ENCODE measurements at regions not wholly inside any gene's neighbourhood (a gene's known extent, or its start where the extent isn't known, plus 50 kb on each side); places are given as distances from the start of the nearest gene placed in this dataset.

- no peaks in the 10 kb centered on the region for H3K4me1 ChIP-seq
- intact Hi-C loops (cut with DNase I) = no loop called here
- H3K27ac ChIP-seq = no peak overlapping the region
- DNase-seq (no peak), ATAC-seq (no peak)
- no peaks in the 10 kb centered on the region for H3K36me3 ChIP-seq
- H3K27me3 ChIP-seq (ENCODE audit: low read depth) = peaks cover 7% of the 10 kb centered on the region
- peaks cover 7% of the 10 kb centered on the region for H3K9me3 ChIP-seq
- no peak overlapping the region for H3K4me3 ChIP-seq
- no peak for TF ChIP-seq CTCF (IDR thresholded peaks at IDR 0.05)
Measured at GRCh38 chr15:69740684-69741083, 288.1 kb downstream of the RPLP1 start.

GRCh38 chr15:69742361-69742760 is 289.7 kb downstream of the RPLP1 start:
- H3K27ac ChIP-seq = no peak overlapping the region
- no peaks in the 10 kb centered on the region for H3K4me1 ChIP-seq
- peaks cover 7% of the 10 kb centered on the region for H3K9me3 ChIP-seq
- peaks cover 8% of the 10 kb centered on the region for H3K27me3 ChIP-seq (ENCODE audit: low read depth)
- H3K36me3 ChIP-seq = no peaks in the 10 kb centered on the region
- intact Hi-C loops (cut with DNase I) = no loop called here
- H3K4me3 ChIP-seq = no peak overlapping the region
- no peak for DNase-seq
- TF ChIP-seq CTCF (IDR thresholded peaks at IDR 0.05) = no peak
- no peak for ATAC-seq

DNA sequence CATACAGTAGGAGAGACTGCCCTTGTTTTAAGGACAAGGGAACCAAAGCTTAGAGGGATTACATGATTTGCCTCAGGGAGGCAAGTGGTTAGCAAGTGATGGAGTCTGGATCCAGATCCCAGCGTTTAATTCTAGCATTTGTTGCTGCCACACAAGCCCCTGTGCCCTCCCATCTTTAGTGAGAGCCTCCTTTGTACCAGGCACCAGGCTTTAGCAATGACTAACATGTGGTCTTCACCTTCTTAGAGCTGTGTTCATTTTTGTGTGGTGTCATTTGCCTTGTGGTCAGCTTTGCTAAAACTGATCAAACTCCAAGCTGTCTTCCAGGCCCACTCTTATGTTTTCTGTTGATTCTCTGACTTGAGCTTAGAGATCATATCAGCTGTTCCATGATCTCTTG is 290.5 kb downstream of the RPLP1 start:
- H3K9me3 ChIP-seq = peaks cover 7% of the 10 kb centered on the region

DNA sequence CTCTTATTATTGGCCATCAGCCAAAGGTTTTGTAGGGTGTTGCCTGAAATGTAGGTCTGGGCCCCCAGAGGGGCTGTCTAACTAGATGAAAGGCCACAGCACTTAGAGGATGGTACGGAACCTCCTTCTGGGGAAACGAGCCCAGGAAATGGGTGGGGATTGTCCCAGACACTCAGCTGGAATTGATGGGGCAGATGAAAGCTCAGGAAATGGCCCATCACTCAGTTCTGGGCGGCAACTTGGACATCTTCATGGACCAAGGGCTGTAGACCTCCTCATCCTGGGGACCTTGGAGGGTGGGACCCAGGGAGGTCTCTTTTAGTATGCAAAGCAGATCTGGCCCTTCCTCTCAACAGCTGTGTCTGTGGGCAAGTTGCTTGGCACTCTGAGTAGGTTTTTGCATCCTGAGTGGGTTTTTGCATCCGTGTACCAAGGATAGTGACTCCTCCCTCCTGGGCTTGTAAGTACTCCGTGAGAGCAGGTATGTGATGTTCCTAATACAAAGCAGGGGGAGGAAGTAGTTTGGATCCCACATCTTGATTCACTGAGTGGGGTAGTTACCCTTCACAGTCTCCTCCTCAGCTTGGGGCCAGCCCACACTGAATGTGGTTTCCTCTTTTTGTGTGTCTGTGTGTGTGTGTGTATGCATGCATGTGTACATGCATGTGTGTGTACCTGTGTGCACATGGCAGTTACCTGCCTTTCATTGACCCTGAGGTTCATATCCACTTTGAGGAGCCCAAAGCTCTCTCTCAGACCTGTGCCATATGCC is 292.0 kb downstream of the RPLP1 start:
- H3K4me1 ChIP-seq = no peaks in the 10 kb centered on the region
- H3K36me3 ChIP-seq = no peaks in the 10 kb centered on the region
- no peak for DNase-seq
- ATAC-seq = no peak
- H3K4me3 ChIP-seq = no peak overlapping the region
- H3K27ac ChIP-seq = no peak overlapping the region
- H3K9me3 ChIP-seq = peaks cover 7% of the 10 kb centered on the region
- intact Hi-C loops (cut with DNase I) = no loop called here
- H3K27me3 ChIP-seq (ENCODE audit: low read depth) = peaks cover 8% of the 10 kb centered on the region
- TF ChIP-seq CTCF (IDR thresholded peaks at IDR 0.05) = no peak

More for the DNA sequence above, 290.5 kb downstream of the RPLP1 start:
- TF ChIP-seq CTCF (IDR thresholded peaks at IDR 0.05) = no peak
- Histone ChIP-seq H3K4me1 (no peaks in the 10 kb centered on the region), H3K4me3 (no peak overlapping the region), H3K27me3 (ENCODE audit: low read depth) (peaks cover 8% of the 10 kb centered on the region), H3K36me3 (no peaks in the 10 kb centered on the region), H3K27ac (no peak overlapping the region)
- ATAC-seq (no peak), DNase-seq (no peak)
- intact Hi-C loops (cut with DNase I) = no loop called here

DNA sequence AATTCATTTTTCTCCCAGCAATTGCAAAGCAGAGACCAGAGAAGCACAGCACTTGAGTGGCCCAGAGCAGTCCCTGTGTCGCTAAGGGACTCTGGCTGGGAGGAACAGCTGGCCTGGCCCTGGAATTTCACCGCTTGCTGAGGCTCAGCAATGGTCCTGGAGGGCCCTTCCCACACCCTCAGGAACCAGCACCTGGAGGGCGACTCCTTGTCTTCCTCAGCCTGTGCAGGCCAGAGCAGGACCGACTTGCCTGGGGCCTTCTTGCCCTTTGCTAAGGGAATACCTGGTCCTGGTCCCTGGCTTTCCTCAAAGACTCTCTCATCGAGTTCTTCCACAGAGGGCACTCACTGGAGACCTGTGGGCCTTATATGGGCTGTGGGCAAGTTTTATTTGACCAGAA is 294.6 kb downstream of the RPLP1 start:
- peaks cover 8% of the 10 kb centered on the region for H3K27me3 ChIP-seq (ENCODE audit: low read depth)
- intact Hi-C loops (cut with DNase I) = no loop called here
- H3K9me3 ChIP-seq = no peaks in the 10 kb centered on the region
- no peak overlapping the region for H3K4me3 ChIP-seq
- no peaks in the 10 kb centered on the region for H3K36me3 ChIP-seq
- no peaks in the 10 kb centered on the region for H3K4me1 ChIP-seq
- TF ChIP-seq CTCF (IDR thresholded peaks at IDR 0.05) = no peak
- ATAC-seq (no peak), DNase-seq (no peak)
- no peak overlapping the region for H3K27ac ChIP-seq
